HG02943 (cell line): ENCODE measurements at regions not wholly inside any gene's neighbourhood (a gene's known extent, or its start where the extent isn't known, plus 50 kb on each side); places are given as distances from the start of the nearest gene placed in this dataset.
"Not testable (repeated sequence)": the region's sequence is repeated elsewhere in the genome, so short reads cannot be mapped to it uniquely, and the experiment has no call there.

ENCODE experiments used
- ATAC-seq: cut with Tn5 transposase; IDR thresholded peaks from one replicate; pipeline ENCODE4 v1.9.1; 2021; ENCODE audit warnings: mild to moderate bottlenecking, low read depth, moderate library complexity; ENCODE audit not compliant: unreplicated experiment

GRCh38 chr2:104975851-104976250, 62.0 kb upstream of the MRPS9 start:
- ATAC-seq, result no peak

DNA sequence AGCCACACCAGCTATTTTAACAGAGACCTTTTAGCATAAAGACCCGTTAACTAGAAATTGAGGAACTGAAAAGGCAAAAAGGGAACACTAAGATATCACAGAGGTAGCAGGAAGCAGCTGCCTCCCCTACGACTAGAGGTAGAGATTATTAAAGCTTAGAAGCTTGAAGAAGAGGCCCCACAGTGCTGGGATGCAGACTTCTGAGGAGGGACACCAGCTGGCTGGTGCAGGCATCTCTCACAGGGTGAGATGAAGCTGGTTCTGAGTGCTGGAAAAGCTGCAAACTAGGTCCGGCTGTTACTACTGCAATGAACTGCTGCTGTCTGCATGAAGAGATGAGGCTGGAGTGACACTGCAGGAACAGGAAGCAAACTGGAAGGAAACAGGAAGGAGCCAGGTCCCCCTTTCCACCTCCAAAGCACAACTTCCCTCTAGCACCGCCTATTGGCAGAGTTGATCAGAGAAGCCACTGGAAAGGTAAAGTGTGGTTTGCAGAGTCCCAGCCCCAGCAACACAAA, 61.2 kb upstream of the MRPS9 start:
- peak; percentile 97 for ATAC-seq

DNA sequence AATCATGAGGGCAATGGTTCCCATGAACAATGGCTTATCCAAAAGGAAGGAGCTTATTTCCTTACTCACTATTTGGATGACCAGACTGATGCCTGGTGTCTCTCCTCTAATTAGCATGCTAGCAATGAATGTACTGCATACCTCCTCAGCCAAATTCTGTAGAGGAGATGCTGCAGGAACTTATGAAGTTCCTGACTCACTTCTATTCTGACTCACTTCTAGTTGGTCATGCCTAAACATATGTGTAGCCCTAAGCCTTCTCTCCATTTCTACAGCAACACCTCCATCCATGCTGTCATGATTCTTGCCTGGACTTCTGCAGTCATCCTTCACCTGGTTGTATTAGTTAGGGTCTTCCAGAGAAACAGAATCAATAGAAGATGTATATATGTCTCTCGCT, 59.9 kb upstream of the MRPS9 start:
- ATAC-seq, result no peak

DNA sequence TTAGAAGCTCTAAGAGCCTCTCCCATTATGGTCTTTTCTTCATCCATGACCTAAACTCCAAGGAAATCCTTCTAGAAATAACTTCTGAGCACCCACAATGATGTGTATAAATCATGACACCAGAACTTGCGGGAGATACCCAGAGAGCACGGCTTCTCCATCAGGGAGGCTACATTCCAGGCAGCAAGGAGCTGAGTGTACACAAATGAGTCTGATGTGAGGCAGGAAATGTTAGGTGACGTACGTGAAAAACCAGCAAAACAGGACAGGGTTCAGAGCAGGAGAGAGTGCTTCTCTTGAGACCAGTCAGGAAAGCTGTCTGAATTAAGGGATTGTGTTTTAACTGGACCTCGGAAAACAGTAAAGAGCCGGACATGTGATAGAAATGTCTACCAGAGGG, 58.1 kb upstream of the MRPS9 start:
- ATAC-seq, result not testable (repeated sequence)

DNA sequence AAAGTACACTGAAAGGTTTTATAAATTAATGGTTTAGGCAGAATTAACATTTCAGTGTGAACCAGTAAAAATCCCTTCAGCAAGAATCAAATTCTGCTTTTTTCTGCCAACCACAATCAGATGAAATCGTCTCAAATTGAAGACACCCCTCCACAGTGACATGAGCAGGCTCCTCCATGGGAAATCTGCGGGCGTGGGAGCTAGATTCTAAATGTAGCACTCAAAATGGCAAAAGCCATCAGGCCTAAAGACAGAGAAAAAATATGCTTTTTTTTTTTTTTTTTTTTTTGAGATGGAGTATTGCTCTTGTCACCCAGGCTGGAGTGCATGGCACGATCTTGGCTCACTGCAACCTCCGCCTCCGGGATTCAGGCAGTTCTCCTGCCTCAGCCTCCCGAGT, 55.8 kb upstream of the MRPS9 start:
- no peak for ATAC-seq
